SK-N-SH (cell line): ENCODE measurements at regions not wholly inside any gene's neighbourhood (a gene's known extent, or its start where the extent isn't known, plus 50 kb on each side); places are given as distances from the start of the nearest gene placed in this dataset.

Experiments used
- CTCF ChIA-PET: fragments of 300-600, 350-600 bp; formaldehyde crosslinking; extraction: SDS; loops from one replicate; lab custom pipeline; 2021; lab: Yijun Ruan, JAX
- POLR2A ChIA-PET: fragments of 350-600 bp; sonication (Branson Sonifier 250); formaldehyde crosslinking; extraction: SDS; loops from one replicate; lab custom pipeline; 2020; ENCODE audit warnings: antibody characterized with exemption, inconsistent platforms; lab: Yijun Ruan, JAX
- DNase-seq: peaks from one replicate; pipeline ENCODE4 v3.0.0; 2012
- H2AFZ ChIP-seq: fragments of 200-600 bp; sonication (generic); 2 replicates; pipeline ENCODE4 v1.8.1; 2016; ENCODE audit warnings: antibody characterized with exemption, mild to moderate bottlenecking, low read depth
- H3F3A ChIP-seq: fragments of 200-600 bp; sonication (generic); replicated peaks from 2 replicates; pipeline ENCODE3; 2016; ENCODE audit warnings: antibody characterized with exemption, mild to moderate bottlenecking; ENCODE audit not compliant: insufficient read depth
- H3K27ac ChIP-seq, 2 experiments: fragments of 200-500 bp in 1 of 2; fragments of 200-600 bp in 1 of 2; sonication (Bioruptor generic) in 1 of 2; sonication (generic), shearing (Covaris generic) in 1 of 2; 2 replicates each; pipeline versions ENCODE4 v1.5.1 to v1.6.1; 2014 to 2016; ENCODE audit warnings: low read depth in 2 of 2, inconsistent platforms in 1 of 2, low read length in 1 of 2, mild to moderate bottlenecking in 1 of 2, mixed read lengths in 1 of 2
- H3K27me3 ChIP-seq: fragments of 200-600 bp; sonication (generic), shearing (Covaris generic); 2 replicates; pipeline ENCODE4 v1.6.1; 2016; ENCODE audit warnings: mixed run types; ENCODE audit not compliant: insufficient read depth
- H3K36me3 ChIP-seq, 2 experiments: fragments of 200-500 bp in 1 of 2; fragments of 200-600 bp in 1 of 2; sonication (Bioruptor generic) in 1 of 2; sonication (generic) in 1 of 2; replicated peaks in 1 of 2; 2 replicates each; pipeline versions ENCODE3 to v1.5.1; 2014 to 2016; ENCODE audit warnings: low read length in 1 of 2, mild to moderate bottlenecking in 1 of 2; ENCODE audit not compliant: insufficient read depth in 2 of 2, control insufficient read depth in 1 of 2
- H3K4me1 ChIP-seq, 2 experiments: fragments of 200-500 bp in 1 of 2; fragments of 200-600 bp in 1 of 2; sonication (Bioruptor generic) in 1 of 2; sonication (generic), shearing (Covaris generic) in 1 of 2; 2 replicates each; pipeline versions ENCODE4 v1.5.1 to v1.6.1; 2014 to 2016; ENCODE audit warnings: low read depth in 1 of 2, low read length in 1 of 2, mixed run types in 1 of 2; ENCODE audit not compliant: insufficient read depth in 2 of 2, control insufficient read depth in 1 of 2
- H3K4me2 ChIP-seq: fragments of 200-600 bp; sonication (generic), shearing (Covaris generic); 2 replicates; pipeline ENCODE4 v1.6.1; 2017; ENCODE audit warnings: mixed run types
- H3K4me3 ChIP-seq, 2 experiments: fragments of 200-500 bp in 1 of 2; fragments of 200-600 bp in 1 of 2; sonication (Bioruptor generic) in 1 of 2; sonication (generic), shearing (Covaris generic) in 1 of 2; 2 replicates each; pipeline versions ENCODE4 v1.5.1 to v1.8.1; 2014 to 2016; ENCODE audit warnings: low read depth in 2 of 2, inconsistent platforms in 1 of 2, low read length in 1 of 2, mild to moderate bottlenecking in 1 of 2, mixed read lengths in 1 of 2, moderate library complexity in 1 of 2
- H3K79me2 ChIP-seq: fragments of 200-600 bp; sonication (generic); 2 replicates; pipeline ENCODE4 v1.8.1; 2017; ENCODE audit warnings: mild to moderate bottlenecking; ENCODE audit not compliant: insufficient read depth
- H3K9ac ChIP-seq: fragments of 200-600 bp; sonication (generic); 2 replicates; pipeline ENCODE4 v1.6.1; 2017; ENCODE audit warnings: mixed run types
- H3K9me2 ChIP-seq: fragments of 200-600 bp; sonication (generic); 2 replicates; pipeline ENCODE4 v1.6.1; 2017; ENCODE audit warnings: mixed run types
- H3K9me3 ChIP-seq: fragments of 200-600 bp; sonication (generic); 2 replicates; pipeline ENCODE4 v1.6.1; 2017; ENCODE audit warnings: mixed run types, mild to moderate bottlenecking, moderate library complexity
- H4K20me1 ChIP-seq: fragments of 200-600 bp; sonication (generic); 2 replicates; pipeline ENCODE4 v1.6.1; 2017; ENCODE audit warnings: mild to moderate bottlenecking, mixed run types; ENCODE audit not compliant: insufficient read depth
- CHD2 ChIP-seq: fragments of 150-350 bp; IDR thresholded peaks from 2 replicates; pipeline ENCODE4 v1.6.1; 2018; ENCODE audit warnings: low read length; ENCODE audit not compliant: partially characterized antibody
- ELF1 ChIP-seq: IDR thresholded peaks from 2 replicates; pipeline ENCODE4 v1.4.0; 2012
- EZH2phosphoT487 ChIP-seq: fragments of 200-600 bp; sonication (generic); IDR thresholded peaks from 2 replicates; pipeline ENCODE4 v1.6.1; 2017; ENCODE audit warnings: low read depth, mixed run types, mild to moderate bottlenecking, antibody characterized with exemption, moderate library complexity, borderline replicate concordance
- FOSL2 ChIP-seq: IDR thresholded peaks from 2 replicates; pipeline ENCODE4 v1.4.0; 2012; ENCODE audit warnings: low read depth, mild to moderate bottlenecking, moderate library complexity, borderline replicate concordance
- FOXJ3 ChIP-seq: sonication (generic); formaldehyde crosslinking; IDR thresholded peaks from 2 replicates; pipeline ENCODE4 v1.5.1; 2020; ENCODE audit warnings: mild to moderate bottlenecking, missing genetic modification reagents
- JUND ChIP-seq: IDR thresholded peaks from 2 replicates; pipeline ENCODE4 v1.4.0; 2012
- MEF2A ChIP-seq: IDR thresholded peaks from 2 replicates; pipeline ENCODE4 v1.4.0; 2012; ENCODE audit warnings: low read depth, borderline replicate concordance
- MXI1 ChIP-seq: IDR thresholded peaks from 2 replicates; pipeline ENCODE4 v1.6.1; 2012; ENCODE audit warnings: mild to moderate bottlenecking, low read depth, low read length, improper control_type of control experiment
- NFIC ChIP-seq: IDR thresholded peaks from 2 replicates; pipeline ENCODE4 v1.4.0; 2012; ENCODE audit warnings: borderline replicate concordance
- NRF1 ChIP-seq: IDR thresholded peaks from 2 replicates; pipeline ENCODE4 v1.6.1; 2012; ENCODE audit warnings: low read depth, mild to moderate bottlenecking, low read length
- POLR2AphosphoS5 ChIP-seq: IDR thresholded peaks from 2 replicates; pipeline ENCODE4 v1.6.1; 2012; ENCODE audit warnings: low read depth, low read length
- RAD21 ChIP-seq: IDR thresholded peaks from 2 replicates; pipeline ENCODE4 v1.6.1; 2012; ENCODE audit warnings: mild to moderate bottlenecking, low read length
- RFX5 ChIP-seq: IDR thresholded peaks from 2 replicates; pipeline ENCODE4 v1.6.1; 2012; ENCODE audit warnings: mild to moderate bottlenecking, improper control_type of control experiment, low read length
- RXRA ChIP-seq: IDR thresholded peaks from 2 replicates; pipeline ENCODE4 v1.4.0; 2012; ENCODE audit warnings: low read depth, mild to moderate bottlenecking, borderline replicate concordance
- TCF12 ChIP-seq: IDR thresholded peaks from 2 replicates; pipeline ENCODE4 v1.4.0; 2012
- WGBS: methylation state at CpG from one replicate; pipeline ENCODE4 v1.1.6; 2017; ENCODE audit warnings: low lambda C conversion rate; 5-methylcytosine and 5-hydroxymethylcytosine counted together
- TF ChIP-seq, protein P1 (sequence below): IDR thresholded peaks from 2 replicates; pipeline ENCODE4 v1.4.0; 2012; ENCODE audit warnings: low read depth, borderline replicate concordance
- TF ChIP-seq, protein P2 (sequence below): fragments of 150-350 bp; IDR thresholded peaks from 2 replicates; pipeline ENCODE4 v1.6.1; 2016; ENCODE audit warnings: mild to moderate bottlenecking, low read depth, low read length
- TF ChIP-seq, protein P3 (sequence below): IDR thresholded peaks from 2 replicates; pipeline ENCODE4 v1.6.1; 2012; ENCODE audit warnings: mild to moderate bottlenecking, low read depth, low read length, moderate library complexity
- TF ChIP-seq, protein P4 (sequence below): IDR thresholded peaks from 2 replicates; pipeline ENCODE4 v1.4.0; 2012; ENCODE audit warnings: low read depth, borderline replicate concordance
- TF ChIP-seq, protein P5 (sequence below): fragments of 150-350 bp; IDR thresholded peaks from 2 replicates; pipeline ENCODE4 v1.6.1; 2017; ENCODE audit warnings: antibody characterized with exemption, low read length, low read depth, borderline replicate concordance
- TF ChIP-seq, protein P6 (sequence below): IDR thresholded peaks from 2 replicates; pipeline ENCODE4; 2012
- TF ChIP-seq, protein P7 (sequence below): fragments of 200-600 bp; sonication (generic); IDR thresholded peaks from 2 replicates; pipeline ENCODE4 v1.6.1; 2017; ENCODE audit warnings: antibody characterized with exemption, mild to moderate bottlenecking, moderate library complexity

DNA sequence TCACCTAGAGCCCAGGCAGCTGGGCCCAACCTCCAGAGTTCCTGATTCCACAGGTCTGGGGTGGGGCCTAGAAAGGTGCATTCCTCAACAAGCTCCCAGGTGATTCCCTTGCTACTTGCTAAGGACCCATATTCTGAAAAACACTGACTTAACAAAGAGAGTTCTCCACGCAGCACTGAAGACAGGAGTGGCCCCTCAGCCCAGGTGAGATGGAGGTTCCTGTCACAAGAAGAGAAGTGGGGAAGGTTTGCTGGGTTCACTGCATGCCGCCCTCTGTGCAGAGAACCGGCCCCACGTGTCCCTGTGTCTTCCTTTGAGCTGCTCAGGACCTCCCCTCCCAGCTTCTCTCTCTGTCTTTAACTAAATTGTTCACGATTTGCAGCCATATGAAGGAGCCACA, 201.4 kb upstream of the DDX18 start (continued):
- TF ChIP-seq, protein P1, sequence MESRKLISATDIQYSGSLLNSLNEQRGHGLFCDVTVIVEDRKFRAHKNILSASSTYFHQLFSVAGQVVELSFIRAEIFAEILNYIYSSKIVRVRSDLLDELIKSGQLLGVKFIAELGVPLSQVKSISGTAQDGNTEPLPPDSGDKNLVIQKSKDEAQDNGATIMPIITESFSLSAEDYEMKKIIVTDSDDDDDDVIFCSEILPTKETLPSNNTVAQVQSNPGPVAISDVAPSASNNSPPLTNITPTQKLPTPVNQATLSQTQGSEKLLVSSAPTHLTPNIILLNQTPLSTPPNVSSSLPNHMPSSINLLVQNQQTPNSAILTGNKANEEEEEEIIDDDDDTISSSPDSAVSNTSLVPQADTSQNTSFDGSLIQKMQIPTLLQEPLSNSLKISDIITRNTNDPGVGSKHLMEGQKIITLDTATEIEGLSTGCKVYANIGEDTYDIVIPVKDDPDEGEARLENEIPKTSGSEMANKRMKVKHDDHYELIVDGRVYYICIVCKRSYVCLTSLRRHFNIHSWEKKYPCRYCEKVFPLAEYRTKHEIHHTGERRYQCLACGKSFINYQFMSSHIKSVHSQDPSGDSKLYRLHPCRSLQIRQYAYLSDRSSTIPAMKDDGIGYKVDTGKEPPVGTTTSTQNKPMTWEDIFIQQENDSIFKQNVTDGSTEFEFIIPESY = no peak
- TF ChIP-seq FOXJ3 (CRISPR knock-in tag) = no peak
- no peak for TF ChIP-seq NFIC
- no peak for TF ChIP-seq MXI1
- TF ChIP-seq JUND = no peak
- TF ChIP-seq RFX5 = no peak
- TF ChIP-seq, all 33 proteins: peak for 0

DNA sequence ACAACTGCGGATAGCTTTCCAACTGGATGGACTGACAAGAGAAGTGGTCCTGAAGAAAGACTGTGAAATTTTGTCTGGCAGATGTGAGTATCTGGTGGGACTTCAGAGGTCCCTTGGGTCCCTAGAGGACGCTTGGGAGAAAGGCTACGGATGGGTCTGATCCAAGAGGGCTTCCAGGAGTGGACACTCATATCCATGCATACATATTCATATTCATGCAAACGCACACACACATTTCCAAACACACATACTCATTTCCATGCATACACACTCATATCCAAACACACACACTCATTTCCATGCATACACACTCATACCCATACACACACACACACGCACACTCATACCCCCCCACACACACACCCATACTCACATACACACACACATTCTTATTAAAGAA, 200.2 kb upstream of the DDX18 start:
- Histone ChIP-seq H3K27me3 (no peaks in the 10 kb centered on the region), H3K9me2 (no peaks in the 10 kb centered on the region), H4K20me1 (no peaks in the 10 kb centered on the region), H3K4me2 (no peak overlapping the region), H3K4me3 (no peak overlapping the region), H3K4me1 (peaks cover 0 to 3% of the 10 kb centered on the region in 2 experiments; a peak in 1 of 4 replicates), H3K27ac (no peak overlapping the region), H3K9me3 (no peaks in the 10 kb centered on the region), H3K79me2 (no peaks in the 10 kb centered on the region), H3K9ac (no peak overlapping the region), H3K36me3 (no peaks in the 10 kb centered on the region), H2AFZ (no peak overlapping the region), H3F3A (no peaks in the 10 kb centered on the region)
- DNase-seq = no peak
- WGBS = 53% methylated on average over 5 of the region's 5 CpGs
- POLR2A ChIA-PET = no interaction called here
- CTCF ChIA-PET = no interaction called here
- TF ChIP-seq RAD21 = no peak
- no peak for TF ChIP-seq FOSL2
- TF ChIP-seq, protein P2, sequence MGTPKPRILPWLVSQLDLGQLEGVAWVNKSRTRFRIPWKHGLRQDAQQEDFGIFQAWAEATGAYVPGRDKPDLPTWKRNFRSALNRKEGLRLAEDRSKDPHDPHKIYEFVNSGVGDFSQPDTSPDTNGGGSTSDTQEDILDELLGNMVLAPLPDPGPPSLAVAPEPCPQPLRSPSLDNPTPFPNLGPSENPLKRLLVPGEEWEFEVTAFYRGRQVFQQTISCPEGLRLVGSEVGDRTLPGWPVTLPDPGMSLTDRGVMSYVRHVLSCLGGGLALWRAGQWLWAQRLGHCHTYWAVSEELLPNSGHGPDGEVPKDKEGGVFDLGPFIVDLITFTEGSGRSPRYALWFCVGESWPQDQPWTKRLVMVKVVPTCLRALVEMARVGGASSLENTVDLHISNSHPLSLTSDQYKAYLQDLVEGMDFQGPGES = no peak
- TF ChIP-seq NRF1 = no peak
- TF ChIP-seq RXRA = no peak
- TF ChIP-seq POLR2AphosphoS5 = no peak
- TF ChIP-seq, protein P3, sequence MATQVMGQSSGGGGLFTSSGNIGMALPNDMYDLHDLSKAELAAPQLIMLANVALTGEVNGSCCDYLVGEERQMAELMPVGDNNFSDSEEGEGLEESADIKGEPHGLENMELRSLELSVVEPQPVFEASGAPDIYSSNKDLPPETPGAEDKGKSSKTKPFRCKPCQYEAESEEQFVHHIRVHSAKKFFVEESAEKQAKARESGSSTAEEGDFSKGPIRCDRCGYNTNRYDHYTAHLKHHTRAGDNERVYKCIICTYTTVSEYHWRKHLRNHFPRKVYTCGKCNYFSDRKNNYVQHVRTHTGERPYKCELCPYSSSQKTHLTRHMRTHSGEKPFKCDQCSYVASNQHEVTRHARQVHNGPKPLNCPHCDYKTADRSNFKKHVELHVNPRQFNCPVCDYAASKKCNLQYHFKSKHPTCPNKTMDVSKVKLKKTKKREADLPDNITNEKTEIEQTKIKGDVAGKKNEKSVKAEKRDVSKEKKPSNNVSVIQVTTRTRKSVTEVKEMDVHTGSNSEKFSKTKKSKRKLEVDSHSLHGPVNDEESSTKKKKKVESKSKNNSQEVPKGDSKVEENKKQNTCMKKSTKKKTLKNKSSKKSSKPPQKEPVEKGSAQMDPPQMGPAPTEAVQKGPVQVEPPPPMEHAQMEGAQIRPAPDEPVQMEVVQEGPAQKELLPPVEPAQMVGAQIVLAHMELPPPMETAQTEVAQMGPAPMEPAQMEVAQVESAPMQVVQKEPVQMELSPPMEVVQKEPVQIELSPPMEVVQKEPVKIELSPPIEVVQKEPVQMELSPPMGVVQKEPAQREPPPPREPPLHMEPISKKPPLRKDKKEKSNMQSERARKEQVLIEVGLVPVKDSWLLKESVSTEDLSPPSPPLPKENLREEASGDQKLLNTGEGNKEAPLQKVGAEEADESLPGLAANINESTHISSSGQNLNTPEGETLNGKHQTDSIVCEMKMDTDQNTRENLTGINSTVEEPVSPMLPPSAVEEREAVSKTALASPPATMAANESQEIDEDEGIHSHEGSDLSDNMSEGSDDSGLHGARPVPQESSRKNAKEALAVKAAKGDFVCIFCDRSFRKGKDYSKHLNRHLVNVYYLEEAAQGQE = no peak
- TF ChIP-seq, protein P4, sequence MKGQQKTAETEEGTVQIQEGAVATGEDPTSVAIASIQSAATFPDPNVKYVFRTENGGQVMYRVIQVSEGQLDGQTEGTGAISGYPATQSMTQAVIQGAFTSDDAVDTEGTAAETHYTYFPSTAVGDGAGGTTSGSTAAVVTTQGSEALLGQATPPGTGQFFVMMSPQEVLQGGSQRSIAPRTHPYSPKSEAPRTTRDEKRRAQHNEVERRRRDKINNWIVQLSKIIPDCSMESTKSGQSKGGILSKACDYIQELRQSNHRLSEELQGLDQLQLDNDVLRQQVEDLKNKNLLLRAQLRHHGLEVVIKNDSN = no peak
- TF ChIP-seq MXI1 = no peak
- no peak for TF ChIP-seq EZH2phosphoT487
- TF ChIP-seq, protein P5, sequence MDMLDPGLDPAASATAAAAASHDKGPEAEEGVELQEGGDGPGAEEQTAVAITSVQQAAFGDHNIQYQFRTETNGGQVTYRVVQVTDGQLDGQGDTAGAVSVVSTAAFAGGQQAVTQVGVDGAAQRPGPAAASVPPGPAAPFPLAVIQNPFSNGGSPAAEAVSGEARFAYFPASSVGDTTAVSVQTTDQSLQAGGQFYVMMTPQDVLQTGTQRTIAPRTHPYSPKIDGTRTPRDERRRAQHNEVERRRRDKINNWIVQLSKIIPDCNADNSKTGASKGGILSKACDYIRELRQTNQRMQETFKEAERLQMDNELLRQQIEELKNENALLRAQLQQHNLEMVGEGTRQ = no peak
- TF ChIP-seq ELF1 = no peak
- TF ChIP-seq, protein P6, sequence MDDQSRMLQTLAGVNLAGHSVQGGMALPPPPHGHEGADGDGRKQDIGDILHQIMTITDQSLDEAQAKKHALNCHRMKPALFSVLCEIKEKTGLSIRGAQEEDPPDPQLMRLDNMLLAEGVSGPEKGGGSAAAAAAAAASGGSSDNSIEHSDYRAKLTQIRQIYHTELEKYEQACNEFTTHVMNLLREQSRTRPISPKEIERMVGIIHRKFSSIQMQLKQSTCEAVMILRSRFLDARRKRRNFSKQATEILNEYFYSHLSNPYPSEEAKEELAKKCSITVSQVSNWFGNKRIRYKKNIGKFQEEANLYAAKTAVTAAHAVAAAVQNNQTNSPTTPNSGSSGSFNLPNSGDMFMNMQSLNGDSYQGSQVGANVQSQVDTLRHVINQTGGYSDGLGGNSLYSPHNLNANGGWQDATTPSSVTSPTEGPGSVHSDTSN = no peak
- no peak for TF ChIP-seq NFIC
- no peak for TF ChIP-seq MEF2A
- TF ChIP-seq TCF12 = no peak
- TF ChIP-seq CHD2 = no peak
- TF ChIP-seq, protein P7, sequence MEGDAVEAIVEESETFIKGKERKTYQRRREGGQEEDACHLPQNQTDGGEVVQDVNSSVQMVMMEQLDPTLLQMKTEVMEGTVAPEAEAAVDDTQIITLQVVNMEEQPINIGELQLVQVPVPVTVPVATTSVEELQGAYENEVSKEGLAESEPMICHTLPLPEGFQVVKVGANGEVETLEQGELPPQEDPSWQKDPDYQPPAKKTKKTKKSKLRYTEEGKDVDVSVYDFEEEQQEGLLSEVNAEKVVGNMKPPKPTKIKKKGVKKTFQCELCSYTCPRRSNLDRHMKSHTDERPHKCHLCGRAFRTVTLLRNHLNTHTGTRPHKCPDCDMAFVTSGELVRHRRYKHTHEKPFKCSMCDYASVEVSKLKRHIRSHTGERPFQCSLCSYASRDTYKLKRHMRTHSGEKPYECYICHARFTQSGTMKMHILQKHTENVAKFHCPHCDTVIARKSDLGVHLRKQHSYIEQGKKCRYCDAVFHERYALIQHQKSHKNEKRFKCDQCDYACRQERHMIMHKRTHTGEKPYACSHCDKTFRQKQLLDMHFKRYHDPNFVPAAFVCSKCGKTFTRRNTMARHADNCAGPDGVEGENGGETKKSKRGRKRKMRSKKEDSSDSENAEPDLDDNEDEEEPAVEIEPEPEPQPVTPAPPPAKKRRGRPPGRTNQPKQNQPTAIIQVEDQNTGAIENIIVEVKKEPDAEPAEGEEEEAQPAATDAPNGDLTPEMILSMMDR = no peak
